Gastroesophageal sphincter (tissue), 4 donors: ENCODE measurements at regions not wholly inside any gene's neighbourhood (a gene's known extent, or its start where the extent isn't known, plus 50 kb on each side); places are given as distances from the start of the nearest gene placed in this dataset.

ENCODE experiments used
- ATAC-seq: fragments of 150-250 bp; one replicate; pipeline ENCODE4 v1.9.1; 2016; ENCODE audit warnings: mild to moderate bottlenecking, moderate library complexity
- H3K27ac ChIP-seq, 4 donors: fragments of 200-600 bp; sonication (generic) in 3 of 4; 1 replicate in 3 of 4; 2 replicates in 1 of 4; pipeline ENCODE4 v1.5.1; 2016 to 2019
- H3K27me3 ChIP-seq: fragments of 200-600 bp; sonication (generic); one replicate; pipeline ENCODE4 v1.5.1; 2019
- H3K36me3 ChIP-seq, 2 donors: fragments of 200-600 bp; sonication (generic); one replicate each; pipeline ENCODE4 v1.5.1; 2019; ENCODE audit warnings: control low read depth in 1 of 2
- H3K4me1 ChIP-seq, 3 donors: fragments of 200-600 bp; sonication (generic); 1 replicate in 2 of 3; 2 replicates in 1 of 3; pipeline ENCODE4 v1.5.1; 2016 to 2019; ENCODE audit warnings: control low read depth in 2 of 3
- H3K4me3 ChIP-seq, 2 donors: fragments of 200-600 bp; sonication (generic); one replicate each; pipeline ENCODE4 v1.5.1; 2019; ENCODE audit warnings: mild to moderate bottlenecking in 1 of 2, moderate library complexity in 1 of 2
- H3K9me3 ChIP-seq, 3 donors: fragments of 200-600 bp; sonication (generic); one replicate each; pipeline ENCODE4 v1.5.1; 2017 to 2019; ENCODE audit warnings: control low read depth in 2 of 3
- EP300 ChIP-seq: sonication (generic); formaldehyde crosslinking; IDR thresholded peaks from one replicate; pipeline ENCODE4 v1.6.1; 2017; ENCODE audit warnings: antibody characterized with exemption, mild to moderate bottlenecking
- POLR2A ChIP-seq, 2 donors: fragments of 450-650 bp; IDR thresholded peaks; one replicate each; pipeline ENCODE4 v1.6.1; 2017; ENCODE audit warnings: antibody characterized with exemption in 2 of 2, mild to moderate bottlenecking in 2 of 2, moderate library complexity in 1 of 2
- POLR2AphosphoS5 ChIP-seq: sonication (generic); formaldehyde crosslinking; IDR thresholded peaks from one replicate; pipeline ENCODE4 v1.6.1; 2017; ENCODE audit warnings: antibody characterized with exemption
- WGBS, 2 donors: methylation state at CpG; one replicate each; pipeline ENCODE4 v1.1.5; 2018; ENCODE audit warnings: low coverage in 1 of 2; 5-methylcytosine and 5-hydroxymethylcytosine counted together
- TF ChIP-seq, protein P1 (sequence below), 4 experiments: fragments of 200-600 bp in 2 of 4; fragments of 450-650 bp in 2 of 4; sonication (generic) in 1 of 4; IDR thresholded peaks; one replicate each; pipeline ENCODE4 v1.5.1; 2017 to 2019; ENCODE audit warnings: antibody characterized with exemption in 4 of 4, mild to moderate bottlenecking in 2 of 4, moderate library complexity in 2 of 4

DNA sequence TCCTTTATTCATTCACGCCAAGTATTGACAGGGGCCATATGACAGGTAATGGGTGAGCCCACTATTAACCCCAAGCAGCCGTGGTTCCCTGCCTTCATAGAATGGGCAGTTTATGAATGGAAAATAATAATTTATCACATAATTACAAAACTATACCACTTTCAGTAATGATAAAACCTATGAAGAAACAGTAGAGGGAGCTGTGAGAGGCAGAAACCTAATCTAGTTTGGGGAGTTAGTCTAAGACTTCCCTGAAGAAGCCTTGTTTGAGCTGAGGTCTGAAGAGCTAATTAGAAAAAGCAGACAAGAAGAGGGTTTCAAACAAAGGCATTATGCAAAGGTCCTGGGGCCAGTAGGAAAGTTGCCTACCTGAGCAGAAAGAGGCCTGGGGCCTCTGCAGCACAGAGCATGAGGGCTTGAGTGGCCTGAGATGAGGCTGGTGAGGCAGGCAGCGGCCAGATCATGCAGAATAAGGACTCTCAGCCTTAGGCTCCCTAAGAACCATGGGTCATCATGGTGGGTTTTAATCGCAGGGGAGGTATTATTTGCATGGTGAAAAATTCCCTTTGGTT is 142.8 kb downstream of the ATG4C start:
- ATAC-seq = no peak
- TF ChIP-seq EP300 (no peak), POLR2AphosphoS5 (no peak), POLR2A (IDR thresholded peaks at IDR 0.05) (no peak)
- TF ChIP-seq, protein P1, sequence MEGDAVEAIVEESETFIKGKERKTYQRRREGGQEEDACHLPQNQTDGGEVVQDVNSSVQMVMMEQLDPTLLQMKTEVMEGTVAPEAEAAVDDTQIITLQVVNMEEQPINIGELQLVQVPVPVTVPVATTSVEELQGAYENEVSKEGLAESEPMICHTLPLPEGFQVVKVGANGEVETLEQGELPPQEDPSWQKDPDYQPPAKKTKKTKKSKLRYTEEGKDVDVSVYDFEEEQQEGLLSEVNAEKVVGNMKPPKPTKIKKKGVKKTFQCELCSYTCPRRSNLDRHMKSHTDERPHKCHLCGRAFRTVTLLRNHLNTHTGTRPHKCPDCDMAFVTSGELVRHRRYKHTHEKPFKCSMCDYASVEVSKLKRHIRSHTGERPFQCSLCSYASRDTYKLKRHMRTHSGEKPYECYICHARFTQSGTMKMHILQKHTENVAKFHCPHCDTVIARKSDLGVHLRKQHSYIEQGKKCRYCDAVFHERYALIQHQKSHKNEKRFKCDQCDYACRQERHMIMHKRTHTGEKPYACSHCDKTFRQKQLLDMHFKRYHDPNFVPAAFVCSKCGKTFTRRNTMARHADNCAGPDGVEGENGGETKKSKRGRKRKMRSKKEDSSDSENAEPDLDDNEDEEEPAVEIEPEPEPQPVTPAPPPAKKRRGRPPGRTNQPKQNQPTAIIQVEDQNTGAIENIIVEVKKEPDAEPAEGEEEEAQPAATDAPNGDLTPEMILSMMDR (IDR thresholded peaks at IDR 0.05) = no peak
- H3K4me3 ChIP-seq = no peak overlapping the region
- no peaks in the 10 kb centered on the region for H3K4me1 ChIP-seq
- H3K9me3 ChIP-seq = no peaks in the 10 kb centered on the region
- H3K36me3 ChIP-seq = no peaks in the 10 kb centered on the region
- H3K27me3 ChIP-seq = peaks cover 18% of the 10 kb centered on the region
- WGBS, 2 donors = 84 to 89% methylated on average over 4 of the region's 4 CpGs
- no peak overlapping the region for H3K27ac ChIP-seq

DNA sequence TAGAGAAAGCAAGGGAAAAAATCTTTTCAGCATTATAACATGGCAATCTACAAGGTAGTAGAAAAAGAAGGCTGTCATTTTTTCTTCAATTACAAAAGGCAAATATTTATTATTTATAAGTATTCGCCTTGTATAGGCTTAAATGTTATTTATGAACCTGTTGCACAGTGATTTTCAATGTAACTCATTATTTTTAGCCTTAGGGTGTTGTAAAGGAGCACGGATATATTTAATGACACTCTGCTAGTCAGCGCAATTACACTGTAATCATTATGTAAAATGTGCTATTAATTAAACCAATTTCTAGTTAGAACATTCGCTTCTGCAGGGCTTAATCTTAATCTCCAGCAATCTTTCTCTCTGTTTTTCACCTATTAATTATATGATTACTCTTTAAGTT is 145.0 kb downstream of the ATG4C start:
- no peak overlapping the region for H3K4me3 ChIP-seq
- TF ChIP-seq EP300 = no peak
- no peak for TF ChIP-seq POLR2A (IDR thresholded peaks at IDR 0.05)
- TF ChIP-seq, protein P1 (IDR thresholded peaks at IDR 0.05) = no peak
- no peak for TF ChIP-seq POLR2AphosphoS5
- no peak for ATAC-seq
- H3K27me3 ChIP-seq = peaks cover 18% of the 10 kb centered on the region
- 76 to 81% methylated on average over 4 of the region's 4 CpGs for WGBS, 2 donors
- no peak overlapping the region for H3K27ac ChIP-seq
- H3K9me3 ChIP-seq = no peaks in the 10 kb centered on the region
- no peaks in the 10 kb centered on the region for H3K36me3 ChIP-seq
- no peaks in the 10 kb centered on the region for H3K4me1 ChIP-seq

DNA sequence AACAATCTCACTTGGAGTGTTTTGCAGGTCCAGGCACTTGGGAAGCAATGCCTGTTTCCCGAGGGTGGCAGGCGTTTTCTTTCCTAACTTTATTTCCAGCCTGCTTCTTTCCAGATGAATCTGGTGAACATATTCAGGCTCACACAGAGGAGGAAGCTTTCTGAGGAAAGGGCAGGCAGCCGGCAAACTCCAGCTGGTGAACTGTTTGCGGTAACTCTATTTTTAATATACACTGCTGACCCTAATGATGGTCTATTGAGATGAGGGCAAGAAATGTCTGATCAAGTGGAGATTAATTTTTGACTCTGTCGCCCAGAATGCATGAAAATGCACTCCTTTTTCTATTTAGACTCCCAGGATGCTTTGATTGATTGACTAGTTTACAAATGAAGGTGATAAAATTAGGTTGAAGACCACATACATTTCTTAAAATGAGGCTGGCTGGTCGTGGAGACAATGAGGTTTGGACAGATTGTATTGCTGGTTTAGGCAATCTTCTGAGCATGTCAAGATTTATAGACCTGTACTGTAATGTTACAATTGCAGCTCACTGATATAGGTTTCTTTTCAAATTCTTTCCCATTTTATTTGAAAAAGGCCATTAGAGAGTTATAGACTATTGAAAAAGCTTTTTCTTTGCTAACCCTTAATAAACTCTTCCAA is 153.8 kb downstream of the ATG4C start:
- Histone ChIP-seq H3K27me3 (peaks cover 15% of the 10 kb centered on the region), H3K4me3 (no peak overlapping the region), H3K36me3 (no peaks in the 10 kb centered on the region), H3K9me3 (no peaks in the 10 kb centered on the region), H3K4me1 (no peaks in the 10 kb centered on the region), H3K27ac (no peak overlapping the region)
- 33 to 39% methylated on average over 6 of the region's 6 CpGs for WGBS, 2 donors
- no peak for ATAC-seq
- TF ChIP-seq, protein P1 (IDR thresholded peaks at IDR 0.05) = no peak
- TF ChIP-seq POLR2AphosphoS5 (no peak), POLR2A (IDR thresholded peaks at IDR 0.05) (no peak), EP300 (no peak)

DNA sequence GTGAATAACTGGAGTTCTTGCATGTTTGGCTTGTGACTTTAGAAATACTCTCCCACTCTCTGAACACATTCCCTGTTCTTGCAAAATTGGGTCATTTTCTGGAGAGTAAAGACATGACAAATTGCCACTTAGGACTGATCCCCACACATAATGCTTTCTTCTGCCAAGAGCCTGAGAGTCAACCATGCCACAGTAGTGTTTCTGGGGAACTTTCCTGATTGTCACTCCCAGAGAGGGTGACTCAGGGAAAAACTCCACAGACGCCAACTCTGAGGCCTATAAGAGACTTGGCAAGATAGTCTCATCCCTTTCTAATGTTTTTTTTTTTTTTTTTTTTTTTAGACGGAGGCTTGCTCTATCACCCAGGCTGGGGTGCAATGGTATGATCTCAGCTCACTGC is 157.8 kb downstream of the ATG4C start:
- TF ChIP-seq, protein P1 (IDR thresholded peaks at IDR 0.05) = no peak
- no peak for TF ChIP-seq EP300
- no peak for TF ChIP-seq POLR2AphosphoS5
- TF ChIP-seq POLR2A (IDR thresholded peaks at IDR 0.05) = no peak
- no peak overlapping the region for H3K27ac ChIP-seq

DNA sequence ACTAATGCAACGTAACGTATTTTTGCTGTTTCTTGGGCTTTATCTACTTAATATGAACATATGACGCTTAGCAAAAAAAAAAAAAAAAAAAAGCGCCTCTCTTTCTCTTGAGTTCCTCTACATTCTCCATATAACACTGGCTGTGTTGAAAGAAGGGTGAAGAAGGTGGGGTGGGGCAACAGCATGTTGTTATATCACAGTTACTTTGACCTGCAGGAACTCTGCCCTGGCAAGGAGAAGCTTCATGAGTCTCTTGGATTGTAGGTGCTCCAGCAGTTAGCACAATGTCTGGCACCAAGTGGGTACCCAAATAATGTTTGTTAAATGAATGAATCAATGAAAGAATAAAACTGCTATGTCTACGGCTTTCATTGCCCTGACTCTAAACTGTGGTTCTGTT is 162.6 kb downstream of the ATG4C start:
- 40 to 73% methylated on average over 1 to 3 of the region's 5 CpGs for WGBS, 2 donors
- no peak for TF ChIP-seq POLR2A (IDR thresholded peaks at IDR 0.05)
- no peak for TF ChIP-seq EP300
- TF ChIP-seq POLR2AphosphoS5 = no peak
- TF ChIP-seq, protein P1 (IDR thresholded peaks at IDR 0.05) = no peak
- H3K9me3 ChIP-seq = no peaks in the 10 kb centered on the region
- no peak overlapping the region for H3K27ac ChIP-seq
- no peaks in the 10 kb centered on the region for H3K36me3 ChIP-seq
- no peak overlapping the region for H3K4me3 ChIP-seq
- H3K4me1 ChIP-seq = no peaks in the 10 kb centered on the region
- peaks cover 65% of the 10 kb centered on the region for H3K27me3 ChIP-seq
- no peak for ATAC-seq

More for the DNA sequence above, 157.8 kb downstream of the ATG4C start:
- ATAC-seq = no peak
- peaks cover 28% of the 10 kb centered on the region for H3K27me3 ChIP-seq
- no peaks in the 10 kb centered on the region for H3K4me1 ChIP-seq
- no peaks in the 10 kb centered on the region for H3K36me3 ChIP-seq
- WGBS, 2 donors = 24% methylated on average over 2 of the region's 2 CpGs; no CpG with 5 or more reads in 1 of the 2 donors
- H3K9me3 ChIP-seq = no peaks in the 10 kb centered on the region
- no peak overlapping the region for H3K4me3 ChIP-seq
